Kidney epithelial cell (primary cell): ENCODE measurements at regions not wholly inside any gene's neighbourhood (a gene's known extent, or its start where the extent isn't known, plus 50 kb on each side); places are given as distances from the start of the nearest gene placed in this dataset.

Experiments
- DNase-seq: peaks from one replicate; pipeline ENCODE4 v3.0.0-alpha.2; 2010; ENCODE audit warnings: low read depth
- H3K27me3 ChIP-seq: 2 replicates; pipeline ENCODE4 v1.6.0; 2011; ENCODE audit warnings: low read length; ENCODE audit not compliant: control insufficient read depth, insufficient read depth
- H3K36me3 ChIP-seq: 2 replicates; pipeline ENCODE4 v1.5.1; 2011; ENCODE audit warnings: low read length; ENCODE audit not compliant: control insufficient read depth, insufficient read depth
- H3K4me3 ChIP-seq: 2 replicates; pipeline ENCODE4 v1.5.1; 2011; ENCODE audit warnings: low read depth, mild to moderate bottlenecking, control low read depth, low read length
- TF ChIP-seq, protein P1 (sequence below): IDR thresholded peaks from 2 replicates; pipeline ENCODE4 v1.5.1; 2011; ENCODE audit warnings: mild to moderate bottlenecking, moderate library complexity, low read length, control low read depth, inconsistent platforms; ENCODE audit not compliant: insufficient read depth, poor library complexity, severe bottlenecking

DNA sequence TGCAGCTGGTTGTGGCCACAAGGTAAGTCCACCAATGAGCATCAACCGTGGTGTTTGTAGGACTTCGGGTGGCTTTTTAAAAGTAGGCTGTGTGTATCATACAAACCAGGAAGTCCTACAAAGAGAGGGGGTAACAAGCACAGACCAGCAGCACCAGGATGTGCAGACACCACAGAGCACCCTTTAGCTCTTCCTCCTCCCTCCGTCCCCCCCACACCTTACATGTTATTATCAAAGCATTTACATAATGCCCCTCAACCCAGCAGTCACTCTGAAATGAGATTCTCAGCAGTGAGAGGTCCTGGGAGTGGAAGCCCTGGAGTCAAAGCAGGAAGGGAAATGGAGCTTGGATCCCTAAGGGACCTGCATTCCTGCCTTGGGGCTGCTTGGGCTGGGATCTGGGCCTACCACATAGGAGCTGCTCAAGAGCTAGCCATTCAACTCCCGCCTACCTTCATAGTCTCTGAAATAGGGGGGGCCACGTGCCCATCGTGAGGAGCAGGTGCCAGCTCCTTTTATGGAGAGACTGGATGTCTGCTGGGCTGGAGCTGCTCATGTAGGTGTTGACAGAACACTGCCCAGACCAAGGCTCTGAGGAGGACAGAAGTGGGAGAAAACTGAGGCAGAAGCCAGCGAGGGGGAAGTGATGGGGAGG lies 90.6 kb downstream of the PSMB1 start:
- Histone ChIP-seq H3K36me3 (no peaks in the 10 kb centered on the region), H3K4me3 (no peak overlapping the region), H3K27me3 (no peaks in the 10 kb centered on the region)
- TF ChIP-seq, protein P1, sequence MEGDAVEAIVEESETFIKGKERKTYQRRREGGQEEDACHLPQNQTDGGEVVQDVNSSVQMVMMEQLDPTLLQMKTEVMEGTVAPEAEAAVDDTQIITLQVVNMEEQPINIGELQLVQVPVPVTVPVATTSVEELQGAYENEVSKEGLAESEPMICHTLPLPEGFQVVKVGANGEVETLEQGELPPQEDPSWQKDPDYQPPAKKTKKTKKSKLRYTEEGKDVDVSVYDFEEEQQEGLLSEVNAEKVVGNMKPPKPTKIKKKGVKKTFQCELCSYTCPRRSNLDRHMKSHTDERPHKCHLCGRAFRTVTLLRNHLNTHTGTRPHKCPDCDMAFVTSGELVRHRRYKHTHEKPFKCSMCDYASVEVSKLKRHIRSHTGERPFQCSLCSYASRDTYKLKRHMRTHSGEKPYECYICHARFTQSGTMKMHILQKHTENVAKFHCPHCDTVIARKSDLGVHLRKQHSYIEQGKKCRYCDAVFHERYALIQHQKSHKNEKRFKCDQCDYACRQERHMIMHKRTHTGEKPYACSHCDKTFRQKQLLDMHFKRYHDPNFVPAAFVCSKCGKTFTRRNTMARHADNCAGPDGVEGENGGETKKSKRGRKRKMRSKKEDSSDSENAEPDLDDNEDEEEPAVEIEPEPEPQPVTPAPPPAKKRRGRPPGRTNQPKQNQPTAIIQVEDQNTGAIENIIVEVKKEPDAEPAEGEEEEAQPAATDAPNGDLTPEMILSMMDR: no peak
- no peak for DNase-seq

DNA sequence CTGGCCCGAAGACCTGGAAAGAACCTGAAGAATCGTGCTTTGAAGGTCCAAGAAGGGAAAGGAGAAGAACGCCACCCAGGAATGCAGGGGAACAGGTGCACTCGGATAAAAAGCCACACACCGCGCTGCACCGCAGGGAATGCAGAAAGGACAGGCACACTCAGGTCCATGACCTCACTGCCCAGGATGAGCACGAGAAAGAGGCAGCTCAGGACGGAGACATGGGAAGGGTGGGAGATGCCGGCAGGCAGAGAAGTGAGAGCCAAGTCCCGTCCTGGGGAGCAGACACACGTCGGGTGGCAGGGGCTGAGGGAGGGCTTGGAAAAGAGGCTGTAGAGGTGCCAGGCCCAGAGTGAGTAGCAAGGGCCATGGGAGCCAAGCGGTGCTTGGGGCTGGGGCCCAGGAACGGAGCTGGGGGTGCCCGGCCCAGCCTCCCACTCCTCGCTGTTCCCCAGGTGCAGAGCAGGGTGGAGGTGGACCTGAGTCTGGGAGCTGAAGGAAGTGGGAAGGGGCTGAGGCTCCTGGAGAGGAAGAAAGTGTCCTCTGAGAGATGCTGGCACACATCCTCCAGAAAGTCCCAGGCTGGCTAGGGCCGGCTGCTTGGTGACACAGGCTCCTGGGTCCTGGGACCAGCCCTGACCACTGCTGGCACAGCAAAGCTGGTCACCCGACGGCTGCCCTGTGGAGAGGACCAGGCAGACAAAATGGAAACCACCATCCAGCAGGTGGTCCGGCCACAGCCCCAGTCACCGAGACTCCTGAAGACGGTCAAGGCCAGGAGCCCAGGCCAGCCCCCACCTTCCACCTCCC lies 91.3 kb downstream of the PSMB1 start:
- H3K4me3 ChIP-seq: no peak overlapping the region
- no peaks in the 10 kb centered on the region for H3K27me3 ChIP-seq
- no peaks in the 10 kb centered on the region for H3K36me3 ChIP-seq
- DNase-seq: no peak
- TF ChIP-seq, protein P1: no peak

DNA sequence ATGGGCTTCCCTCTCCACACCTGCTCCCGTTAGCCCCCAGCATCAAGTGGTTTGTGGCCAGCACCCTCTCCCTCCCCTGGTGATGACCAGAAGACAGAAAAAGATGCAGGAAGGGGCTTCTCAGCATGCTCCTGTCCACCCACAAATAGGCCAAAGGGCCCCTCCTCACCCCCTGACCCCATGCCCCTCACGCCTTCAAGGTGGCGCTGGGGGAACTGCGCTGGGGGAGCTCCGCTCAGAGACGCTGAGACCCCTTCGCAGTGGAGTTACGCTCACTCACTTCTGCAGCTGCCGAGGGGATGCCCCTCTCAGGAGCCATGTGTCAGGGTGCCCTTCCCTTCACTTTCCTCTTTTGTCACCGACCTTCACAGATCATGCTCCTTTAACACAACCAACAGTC lies 92.0 kb downstream of the PSMB1 start:
- TF ChIP-seq, protein P1: no peak
- H3K4me3 ChIP-seq: no peak overlapping the region
- H3K36me3 ChIP-seq: no peaks in the 10 kb centered on the region
- no peak for DNase-seq
- H3K27me3 ChIP-seq: no peaks in the 10 kb centered on the region

DNA sequence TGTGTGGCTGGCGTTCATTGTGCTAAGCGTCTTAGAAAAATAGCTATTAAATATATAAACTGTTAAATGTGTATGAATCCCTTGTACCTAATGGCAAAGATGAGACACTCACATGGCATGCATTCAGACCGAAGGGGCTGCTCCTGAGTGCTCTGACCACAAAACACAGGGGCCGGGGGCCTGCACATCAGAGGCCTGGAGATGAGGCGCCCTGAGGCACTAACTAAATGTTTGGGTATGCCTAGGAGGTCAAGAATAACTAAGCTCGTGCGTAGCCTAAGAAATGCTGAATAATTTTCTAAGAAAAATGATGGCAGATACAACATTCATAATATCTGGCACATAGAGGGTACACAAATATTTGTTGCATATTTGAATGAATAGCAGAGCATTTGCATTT lies 92.5 kb downstream of the PSMB1 start:
- Histone ChIP-seq H3K27me3 (no peaks in the 10 kb centered on the region), H3K4me3 (no peak overlapping the region), H3K36me3 (no peaks in the 10 kb centered on the region)
- DNase-seq: no peak
- TF ChIP-seq, protein P1: no peak

DNA sequence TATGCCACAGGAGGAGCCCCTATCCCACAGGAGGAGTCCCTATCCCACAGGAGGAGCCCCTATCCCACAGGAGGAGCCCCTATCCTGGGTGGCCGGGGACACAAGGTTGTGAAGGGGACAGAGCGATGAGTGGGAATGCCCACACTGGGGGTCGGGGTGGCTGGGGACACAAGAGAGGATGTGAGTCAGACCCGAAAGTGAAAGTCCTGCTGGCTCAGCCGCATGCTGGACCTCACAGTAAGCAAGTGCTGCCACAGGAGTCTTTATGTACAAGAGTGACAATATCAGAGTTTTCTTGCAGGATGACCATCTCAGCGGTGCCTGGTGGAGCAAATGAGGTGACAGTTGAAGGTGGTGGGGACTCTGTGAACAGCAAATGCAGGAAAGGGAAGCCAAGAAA lies 93.7 kb downstream of the PSMB1 start:
- H3K4me3 ChIP-seq: no peak overlapping the region

More for the DNA sequence above, 93.7 kb downstream of the PSMB1 start:
- H3K36me3 ChIP-seq: no peaks in the 10 kb centered on the region
- DNase-seq: peak; percentile 7
- TF ChIP-seq, protein P1: no peak
- no peaks in the 10 kb centered on the region for H3K27me3 ChIP-seq
